ENCODE measurements at regions not wholly inside any gene's neighbourhood (a gene's known extent, or its start where the extent isn't known, plus 50 kb on each side); places are given as distances from the start of the nearest gene placed in this dataset.

GRCh38 chr4:176013476-176014247, 52.0 kb upstream of the WDR17 start:
- no peak for DNase-seq

- DNase-seq: no peak
Measured at GRCh38 chr4:176014583-176015108, 51.0 kb upstream of the WDR17 start.

Data from dermis blood vessel endothelial cell (primary cell).